ENCODE measurements at regions not wholly inside any gene's neighbourhood (a gene's known extent, or its start where the extent isn't known, plus 50 kb on each side); places are given as distances from the start of the nearest gene placed in this dataset.

- Histone ChIP-seq H3K27ac (ENCODE audit: control insufficient read depth, insufficient read depth) (no peak overlapping the region), H3K4me2 (ENCODE audit: control insufficient read depth, insufficient read depth) (no peak overlapping the region), H3K9ac (ENCODE audit: control insufficient read depth, insufficient read depth, low read length) (no peak overlapping the region), H3K4me3 (no peak overlapping the region), H4K20me1 (ENCODE audit: control insufficient read depth, insufficient read depth) (no peaks in the 10 kb centered on the region), H3K79me2 (ENCODE audit: control insufficient read depth, insufficient read depth, low read length) (no peaks in the 10 kb centered on the region), H3K4me1 (ENCODE audit: control insufficient read depth, insufficient read depth, low read length) (no peaks in the 10 kb centered on the region), H3K27me3 (replicated peaks in 1 of 2; ENCODE audit: control insufficient read depth in 2 of 2, insufficient read depth in 2 of 2, low read length in 1 of 2) (no peaks in the 10 kb centered on the region), H3K9me3 (replicated peaks; ENCODE audit: control insufficient read depth, insufficient read depth, low read length) (no peaks in the 10 kb centered on the region), H3K36me3 (ENCODE audit: control insufficient read depth in 2 of 2, insufficient read depth in 2 of 2, low read length in 1 of 2) (no peaks in the 10 kb centered on the region), H2AFZ (ENCODE audit: control insufficient read depth, low read depth, low read length) (no peak overlapping the region)
- POLR2A ChIA-PET: no interaction called here
- intact Hi-C loops (cut with micrococcal nuclease; ENCODE audit: unreplicated experiment): no loop called here
- WGBS (ENCODE audit: insufficient coverage, insufficient replicate concordance, low lambda C conversion rate, missing lambda C conversion rate): 58% methylated on average over 4 of the region's 4 CpGs
- in situ Hi-C loops (cut with MboI): no loop called here
- RAD21 ChIA-PET (ENCODE audit: unreplicated experiment): no interaction called here
- DNase-seq (ENCODE audit: low read depth, low spot score) (no peak), ATAC-seq (no peak), FAIRE-seq (no peak)
- TF ChIP-seq LARP7 (IDR thresholded peaks at IDR 0.05) (no peak), STAT1 (conservative IDR thresholded peaks at IDR 0.05) (no peak), SIX5 (IDR thresholded peaks at IDR 0.05; ENCODE audit: low read depth, low read length, severe bottlenecking) (no peak), ZNF687 (IDR thresholded peaks at IDR 0.05) (no peak), MLLT1 (IDR thresholded peaks at IDR 0.05) (no peak)
- SMC1A ChIA-PET (ENCODE audit: uncharacterized antibody, unreplicated experiment): interaction anchor here (1.1 to 1.3 kb wide), 2 partner anchors 147 to 481 kb away, joined by 3 to 4 read pairs; no protein-coding TSS in a partner anchor
- CTCF ChIA-PET: interaction anchor here (0.7 to 1.0 kb wide), 2 partner anchors 9 to 138 kb away, joined by 3 read pairs; no protein-coding TSS in a partner anchor
- no TSS peak for BruUV-seq (replicated peaks)
These were observed 144.0 kb downstream of the LMO4 start for GRCh38 chr1:87472716-87473115.

Data from GM12878 (cell line).